Ovary (tissue), 7 donors: ENCODE measurements at regions not wholly inside any gene's neighbourhood (a gene's known extent, or its start where the extent isn't known, plus 50 kb on each side); places are given as distances from the start of the nearest gene placed in this dataset.

Experiments used
- DNase-seq, 5 donors: peaks; one replicate each; pipeline ENCODE4 v3.0.0-alpha.2; 2019 to 2020
- H3K27ac ChIP-seq, 2 donors: fragments of 200-600 bp; one replicate each; pipeline versions ENCODE4 v1.5.1 to v1.8.0; 2019 to 2022
- H3K27me3 ChIP-seq: fragments of 200-600 bp; one replicate; pipeline ENCODE4 v1.8.0; 2022
- H3K36me3 ChIP-seq: fragments of 200-600 bp; sonication (generic); one replicate; pipeline ENCODE4 v1.5.1; 2019
- H3K4me1 ChIP-seq: one replicate; pipeline ENCODE4 v1.8.1; 2013; ENCODE audit warnings: mild to moderate bottlenecking, moderate library complexity; ENCODE audit not compliant: insufficient read depth
- H3K4me3 ChIP-seq: fragments of 200-600 bp; sonication (generic); one replicate; pipeline ENCODE4 v1.5.1; 2017
- H3K9me3 ChIP-seq, 2 donors: fragments of 200-600 bp in 1 of 2; sonication (generic) in 1 of 2; one replicate each; pipeline versions ENCODE4 v1.5.1 to v1.8.1; 2013 to 2019; ENCODE audit warnings: mild to moderate bottlenecking in 1 of 2, moderate library complexity in 1 of 2
- CTCF ChIP-seq, 3 donors: fragments of 450-650 bp in 2 of 3; fragments of 200-600 bp in 1 of 3; IDR thresholded peaks; one replicate each; pipeline versions ENCODE4 v1.5.1 to v1.8.0; 2016 to 2022; ENCODE audit warnings: antibody characterized with exemption in 3 of 3, mild to moderate bottlenecking in 1 of 3
- EP300 ChIP-seq: sonication (generic); formaldehyde crosslinking; IDR thresholded peaks from one replicate; pipeline ENCODE4 v1.6.1; 2017; ENCODE audit warnings: antibody characterized with exemption
- POLR2A ChIP-seq: fragments of 450-650 bp; IDR thresholded peaks from one replicate; pipeline ENCODE4 v1.6.1; 2017; ENCODE audit warnings: antibody characterized with exemption, mild to moderate bottlenecking, moderate library complexity
- WGBS, 3 donors: extraction: QIAGEN DNeasy Blood & Tissue Kit in 1 of 3; methylation state at CpG; one replicate each; pipeline versions ENCODE4 v1.1.5 to v1.1.7; 2013 to 2017; 5-methylcytosine and 5-hydroxymethylcytosine counted together
- intact Hi-C, 4 donors: fragments of 100-400 bp; cut with DNase I; formaldehyde crosslinking; loops; one replicate each; pipeline versions ENCODE4 v1.11.0 to v1.15.1; 2022 to 2023
- donor health status: DM: no; HTN: no; CAD: no; lungs with moderate emphysema.
- donor health status: DM: no; HTN: no; CAD: no.
- donor health status: Bipolar disorder and iron deficiency.
- donor health status: DM: no; HTN: no; CAD: no.
- donor health status: DM: yes; HTN: yes; CAD: no.

GRCh38 chr10:89144836-89145235 lies 62.3 kb downstream of the CH25H start:
- Histone ChIP-seq H3K9me3 (no peaks in the 10 kb centered on the region), H3K4me3 (no peak overlapping the region), H3K36me3 (no peaks in the 10 kb centered on the region), H3K4me1 (no peaks in the 10 kb centered on the region), H3K27ac (no peak overlapping the region), H3K27me3 (no peaks in the 10 kb centered on the region)
- intact Hi-C loops: no loop called here
- no peak for DNase-seq
- TF ChIP-seq POLR2A (no peak), EP300 (no peak), CTCF (IDR thresholded peaks at IDR 0.05) (no peak)
- 63 to 65% (median 63%) methylated on average over 4 of the region's 4 CpGs for WGBS, 3 donors

- no peak for TF ChIP-seq EP300
- TF ChIP-seq POLR2A: no peak
- TF ChIP-seq CTCF (IDR thresholded peaks at IDR 0.05): no peak
- no peak overlapping the region for H3K4me3 ChIP-seq
- WGBS, 3 donors: 76 to 81% (median 81%) methylated on average over 2 of the region's 2 CpGs
- no peaks in the 10 kb centered on the region for H3K4me1 ChIP-seq
- H3K9me3 ChIP-seq: no peaks in the 10 kb centered on the region
- H3K36me3 ChIP-seq: no peaks in the 10 kb centered on the region
- intact Hi-C loops: no loop called here
- H3K27ac ChIP-seq: no peak overlapping the region
- DNase-seq: no peak
- no peaks in the 10 kb centered on the region for H3K27me3 ChIP-seq
These were observed 64.5 kb downstream of the CH25H start for GRCh38 chr10:89142590-89142989.

GRCh38 chr10:89138755-89139490 lies 68.2 kb downstream of the CH25H start:
- Histone ChIP-seq H3K9me3 (no peaks in the 10 kb centered on the region), H3K4me3 (no peak overlapping the region), H3K27me3 (no peaks in the 10 kb centered on the region), H3K27ac (no peak overlapping the region), H3K36me3 (no peaks in the 10 kb centered on the region), H3K4me1 (no peaks in the 10 kb centered on the region)
- intact Hi-C loops: no loop called here
- DNase-seq: no peak
- WGBS, 3 donors: 37 to 59% (median 37%) methylated on average over 1 of the region's 1 CpG
- no peak for TF ChIP-seq POLR2A
- TF ChIP-seq EP300: no peak
- no peak for TF ChIP-seq CTCF (IDR thresholded peaks at IDR 0.05)

- no peak for DNase-seq
- no peak for TF ChIP-seq CTCF (IDR thresholded peaks at IDR 0.05)
- TF ChIP-seq EP300: no peak
- no peak for TF ChIP-seq POLR2A
- Histone ChIP-seq H3K27ac (no peak overlapping the region), H3K9me3 (no peaks in the 10 kb centered on the region), H3K27me3 (no peaks in the 10 kb centered on the region), H3K36me3 (no peaks in the 10 kb centered on the region), H3K4me3 (no peak overlapping the region), H3K4me1 (no peaks in the 10 kb centered on the region)
- intact Hi-C loops: no loop called here
These were observed 72.2 kb downstream of the CH25H start for GRCh38 chr10:89134963-89135362.
